Cardiac septum (tissue), 1 donor: ENCODE measurements at regions not wholly inside any gene's neighbourhood (a gene's known extent, or its start where the extent isn't known, plus 50 kb on each side); places are given as distances from the start of the nearest gene placed in this dataset.

Experiments used
- DNase-seq: peaks from one replicate; pipeline ENCODE4 v3.0.0-alpha.2; 2020; ENCODE audit warnings: low spot score
- intact Hi-C: fragments of 100-400 bp; cut with DNase I; formaldehyde crosslinking; loops from one replicate; pipeline ENCODE4 v1.14.0; 2022
- donor health status: DM: no; HTN: no; CAD: no.

- intact Hi-C loops = no loop called here
- DNase-seq = no peak
Measured at GRCh38 chr22:48591286-48592065, 1236.2 kb downstream of the BRD1 start.

GRCh38 chr22:48589901-48590300 lies 1237.8 kb downstream of the BRD1 start:
- DNase-seq = no peak
- intact Hi-C loops = no loop called here

- intact Hi-C loops = no loop called here
- DNase-seq = no peak
Measured at GRCh38 chr22:48588878-48589450, 1238.7 kb downstream of the BRD1 start.

- intact Hi-C loops = no loop called here
- no peak for DNase-seq
Measured at GRCh38 chr22:48588151-48588877, 1239.4 kb downstream of the BRD1 start.

- intact Hi-C loops = no loop called here
- no peak for DNase-seq
Measured at GRCh38 chr22:48587236-48587865, 1240.3 kb downstream of the BRD1 start.

GRCh38 chr22:48586799-48587185 lies 1240.9 kb downstream of the BRD1 start:
- intact Hi-C loops = no loop called here
- DNase-seq = no peak

- no peak for DNase-seq
Measured at GRCh38 chr22:48585916-48586798, 1241.5 kb downstream of the BRD1 start.

GRCh38 chr22:48584170-48584569 lies 1243.5 kb downstream of the BRD1 start:
- DNase-seq = no peak
- intact Hi-C loops = no loop called here

More at GRCh38 chr22:48585916-48586798, 1241.5 kb downstream of the BRD1 start:
- intact Hi-C loops = no loop called here

- DNase-seq = no peak
- intact Hi-C loops = no loop called here
Measured at GRCh38 chr22:48581796-48582469, 1245.7 kb downstream of the BRD1 start.

- DNase-seq = no peak
- intact Hi-C loops = no loop called here
Measured at GRCh38 chr22:48581205-48581766, 1246.4 kb downstream of the BRD1 start.

GRCh38 chr22:48580481-48580970 lies 1247.1 kb downstream of the BRD1 start:
- intact Hi-C loops = no loop called here
- no peak for DNase-seq

- intact Hi-C loops = loop anchor here (5.0 kb wide), 1 partner anchor 727 kb away; no protein-coding TSS in a partner anchor
- no peak for DNase-seq
Measured at GRCh38 chr22:48579928-48580309, 1247.8 kb downstream of the BRD1 start.

- no peak for DNase-seq
Measured at GRCh38 chr22:48579043-48579927, 1248.4 kb downstream of the BRD1 start.

GRCh38 chr22:48578138-48579042 lies 1249.3 kb downstream of the BRD1 start:
- DNase-seq = no peak
- intact Hi-C loops = loop anchor here (5.0 kb wide), 1 partner anchor 729 kb away; no protein-coding TSS in a partner anchor

More at GRCh38 chr22:48579043-48579927, 1248.4 kb downstream of the BRD1 start:
- intact Hi-C loops = loop anchor here (5.0 kb wide), 1 partner anchor 728 kb away; no protein-coding TSS in a partner anchor

GRCh38 chr22:48577691-48578090 lies 1250.0 kb downstream of the BRD1 start:
- no peak for DNase-seq
- intact Hi-C loops = loop anchor here (5.0 kb wide), 1 partner anchor 730 kb away; no protein-coding TSS in a partner anchor
